CD4-positive, alpha-beta T cell treated with Interleukin-15 for 4 hours (primary cell): ENCODE measurements at regions not wholly inside any gene's neighbourhood (a gene's known extent, or its start where the extent isn't known, plus 50 kb on each side); places are given as distances from the start of the nearest gene placed in this dataset.

Experiments used
- DNase-seq: peaks from one replicate; pipeline ENCODE4 v3.0.0-alpha.2; 2020; ENCODE audit warnings: low spot score

GRCh38 chr1:34330061-34330460 lies 153.4 kb downstream of the C1orf94 start:
- DNase-seq: no peak

DNA sequence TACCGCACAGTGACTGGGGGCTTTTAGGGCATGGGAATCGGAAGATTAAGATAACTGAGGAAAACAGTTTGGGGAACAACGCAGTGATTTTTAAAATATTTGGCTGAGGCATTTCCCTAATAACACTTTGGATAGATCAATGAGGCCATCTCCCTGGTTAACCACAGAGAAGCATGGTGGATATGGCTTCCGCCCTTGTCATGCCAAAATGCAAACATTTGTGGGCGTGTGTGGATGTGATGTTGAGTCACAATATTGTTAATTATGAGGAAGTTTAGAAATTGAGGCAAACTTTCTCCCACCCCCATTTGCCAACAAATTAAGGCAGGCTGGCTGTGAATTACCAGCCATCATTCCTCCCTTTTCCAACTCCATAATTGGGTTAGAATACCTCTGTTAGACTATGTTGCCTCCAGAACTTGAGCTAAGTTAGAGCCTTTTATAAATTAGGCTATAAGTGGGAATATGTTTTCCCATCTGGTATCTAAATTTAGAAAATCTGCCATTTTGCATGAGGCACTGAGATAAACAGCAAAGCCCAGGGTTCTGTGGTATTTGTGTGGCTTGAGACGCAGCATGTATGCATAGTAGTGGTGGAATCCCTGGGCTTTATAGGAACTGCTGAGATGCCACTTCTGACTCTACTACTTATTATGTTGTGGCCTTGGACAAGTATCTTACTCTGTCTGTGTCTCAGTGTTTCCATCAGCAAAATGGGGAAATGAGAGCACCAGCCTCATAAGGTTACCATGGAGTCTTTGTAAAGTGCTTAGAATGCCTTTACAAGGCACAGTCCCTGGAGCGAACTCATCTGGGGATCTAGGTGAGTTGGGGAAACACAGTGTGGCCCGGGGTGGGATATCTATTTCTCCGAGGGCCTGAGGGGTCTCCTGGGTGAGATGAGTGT lies 154.6 kb downstream of the C1orf94 start:
- DNase-seq: no peak

GRCh38 chr1:34332996-34333395 lies 156.3 kb downstream of the C1orf94 start:
- DNase-seq: no peak

DNA sequence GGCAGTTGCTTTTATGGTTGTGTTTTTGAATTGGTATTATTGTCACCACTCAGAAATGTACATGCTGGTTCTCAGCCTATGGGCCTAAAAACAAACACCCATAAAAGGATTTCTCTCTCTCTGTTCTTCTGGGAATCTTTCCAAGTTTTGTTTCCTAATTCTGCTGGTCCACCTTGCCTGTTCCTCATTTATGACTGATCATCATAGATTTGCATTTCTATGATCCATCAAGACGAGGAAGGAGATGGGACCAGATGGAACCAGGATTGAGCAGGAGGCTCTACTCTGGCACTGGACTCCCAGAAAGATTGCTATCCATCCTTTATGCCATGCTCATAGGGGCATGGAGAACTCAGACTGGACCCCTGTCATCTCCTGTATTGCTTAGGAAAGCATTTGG lies 162.2 kb downstream of the C1orf94 start:
- DNase-seq: no peak

DNA sequence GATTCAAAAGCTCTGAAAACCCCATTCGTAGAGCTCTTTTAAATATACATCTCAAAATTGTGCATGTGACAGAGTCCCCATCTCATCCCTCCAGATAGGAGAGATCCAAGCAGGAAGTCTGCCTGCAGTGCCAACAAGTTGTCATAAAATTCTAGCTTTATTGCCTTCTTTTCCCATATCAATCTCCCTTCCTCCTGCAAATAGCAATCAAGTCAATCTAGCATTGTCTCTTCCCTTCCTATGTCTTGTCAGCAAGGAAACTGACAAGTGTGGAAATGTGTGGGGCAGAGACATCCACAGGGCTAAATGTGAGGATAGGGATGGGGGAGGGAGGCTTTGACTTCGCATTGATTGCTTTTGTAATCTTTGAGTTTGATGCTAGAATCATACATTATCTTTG lies 165.2 kb downstream of the C1orf94 start:
- no peak for DNase-seq

GRCh38 chr1:34342334-34342733 lies 165.6 kb downstream of the C1orf94 start:
- DNase-seq: no peak

GRCh38 chr1:34346128-34346527 lies 169.4 kb downstream of the C1orf94 start:
- DNase-seq: no peak

DNA sequence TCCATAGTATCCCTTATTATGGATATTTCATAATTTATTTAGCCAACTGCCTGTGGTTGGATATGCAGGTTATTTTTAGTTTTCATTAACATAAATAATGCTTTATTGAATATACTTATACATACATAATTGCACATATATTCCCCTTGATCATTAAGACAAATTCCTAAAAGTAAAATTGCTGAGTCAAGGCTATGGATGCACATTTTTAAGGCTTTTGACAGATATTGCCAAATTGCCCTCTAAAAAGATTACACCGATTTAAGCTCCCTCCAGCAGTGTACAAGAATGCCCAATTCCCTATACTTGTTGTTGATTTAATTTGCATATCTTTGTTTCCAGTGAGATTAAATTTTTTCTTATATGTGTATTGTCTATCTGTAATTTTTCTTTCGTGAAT lies 176.7 kb downstream of the C1orf94 start:
- no peak for DNase-seq

DNA sequence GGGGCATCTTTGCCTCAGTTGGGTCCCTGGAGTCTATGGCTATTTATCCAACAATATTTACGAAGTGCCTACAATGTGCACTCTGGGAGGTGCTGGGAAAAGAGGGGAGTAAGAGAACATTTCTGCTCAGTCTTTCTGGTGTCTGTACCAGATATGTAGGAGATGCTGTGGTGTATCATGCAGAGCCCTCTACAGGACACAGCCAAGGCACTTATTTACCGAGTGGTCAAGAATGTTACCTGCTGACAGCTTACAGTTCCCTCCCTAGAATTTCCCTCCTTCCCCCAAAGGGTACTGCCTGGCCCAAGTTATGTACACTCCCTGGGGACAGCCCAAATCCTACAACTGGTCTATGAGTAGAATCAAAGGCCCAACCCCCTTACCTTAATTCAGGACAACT lies 177.7 kb downstream of the C1orf94 start:
- DNase-seq: no peak

DNA sequence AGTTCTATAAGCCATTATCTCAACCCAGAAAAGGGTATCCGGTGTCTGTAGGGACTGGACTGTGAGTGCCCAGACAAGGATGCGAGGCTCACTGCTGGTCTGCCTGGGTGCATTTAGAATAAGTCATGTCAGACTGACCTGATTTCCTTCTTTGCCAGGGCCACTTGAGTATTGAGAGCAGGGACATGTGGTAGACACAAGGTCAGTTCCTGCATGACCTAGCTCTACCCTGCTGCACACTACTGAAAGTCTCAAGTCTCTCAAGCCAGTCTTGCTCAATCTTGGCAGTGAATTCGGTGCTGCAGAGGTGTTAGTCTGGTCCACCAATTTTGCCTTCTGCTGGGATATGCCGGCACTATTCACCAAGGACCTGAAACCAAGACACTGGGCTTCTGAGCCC lies 180.1 kb downstream of the C1orf94 start:
- DNase-seq: no peak

DNA sequence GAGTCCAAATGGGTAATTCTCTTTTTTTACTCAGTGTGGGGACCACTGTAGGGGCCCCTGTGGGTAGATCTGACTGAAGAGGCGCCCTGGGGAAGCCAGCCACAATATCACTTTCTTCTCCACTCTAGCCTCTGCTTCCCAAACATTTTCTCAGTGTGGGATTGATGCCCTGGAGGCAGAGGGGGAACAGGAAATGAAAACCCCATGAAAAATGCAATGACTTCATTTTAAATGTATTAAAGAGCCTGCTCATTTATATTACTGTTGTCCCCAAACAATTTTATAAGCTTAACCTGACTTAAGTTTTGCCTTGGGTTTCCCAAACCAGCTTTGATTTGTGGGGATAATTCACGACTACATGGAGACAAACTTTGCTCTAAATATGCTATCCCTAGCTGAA lies 181.9 kb downstream of the C1orf94 start:
- DNase-seq: no peak

- no peak for DNase-seq
Observed at GRCh38 chr1:34359411-34359810, 182.7 kb downstream of the C1orf94 start.

DNA sequence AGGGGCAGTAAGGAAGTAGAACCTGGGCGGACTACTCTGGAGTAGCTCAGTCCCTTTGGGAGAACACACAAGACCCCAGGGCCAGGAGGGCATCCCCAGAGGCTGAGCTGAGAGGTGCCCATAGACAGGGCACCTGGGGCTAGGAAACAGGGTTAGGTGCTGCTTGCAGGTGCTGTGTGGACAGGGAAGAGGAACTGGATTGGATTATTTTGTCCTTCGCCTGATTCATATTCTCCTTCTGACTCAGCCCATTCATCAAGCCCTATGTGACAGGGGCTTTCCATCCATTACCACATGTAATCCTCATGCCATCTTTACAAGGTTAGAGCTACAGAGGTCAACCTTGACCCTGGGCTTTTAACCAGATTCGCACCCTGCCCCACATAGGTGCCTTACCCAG lies 183.9 kb downstream of the C1orf94 start:
- DNase-seq: no peak

DNA sequence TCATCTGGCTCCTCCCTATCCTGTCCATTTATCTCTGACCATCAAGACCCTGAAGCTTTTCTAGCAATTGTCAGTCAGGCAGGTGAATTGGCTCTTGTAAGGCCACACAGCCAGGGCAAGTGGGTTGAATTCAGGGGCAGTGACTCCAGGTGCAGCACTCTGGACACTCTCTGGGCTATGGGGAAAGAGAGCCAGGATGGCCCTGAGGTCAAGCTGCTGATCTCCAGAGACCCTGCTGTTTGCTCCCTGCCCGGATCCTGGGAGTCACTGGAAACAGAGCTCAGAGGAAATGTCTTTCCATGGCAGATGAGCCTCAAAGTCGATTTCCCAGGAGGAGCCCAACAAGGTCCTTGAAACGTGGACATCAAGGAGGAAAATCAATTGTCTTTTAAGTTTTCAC lies 184.4 kb downstream of the C1orf94 start:
- no peak for DNase-seq

- DNase-seq: no peak
Observed at GRCh38 chr1:34361781-34362357, 185.2 kb downstream of the C1orf94 start.

GRCh38 chr1:34362949-34363348 lies 186.2 kb downstream of the C1orf94 start:
- no peak for DNase-seq

- DNase-seq: no peak
Observed at GRCh38 chr1:34363447-34363846, 186.7 kb downstream of the C1orf94 start.

DNA sequence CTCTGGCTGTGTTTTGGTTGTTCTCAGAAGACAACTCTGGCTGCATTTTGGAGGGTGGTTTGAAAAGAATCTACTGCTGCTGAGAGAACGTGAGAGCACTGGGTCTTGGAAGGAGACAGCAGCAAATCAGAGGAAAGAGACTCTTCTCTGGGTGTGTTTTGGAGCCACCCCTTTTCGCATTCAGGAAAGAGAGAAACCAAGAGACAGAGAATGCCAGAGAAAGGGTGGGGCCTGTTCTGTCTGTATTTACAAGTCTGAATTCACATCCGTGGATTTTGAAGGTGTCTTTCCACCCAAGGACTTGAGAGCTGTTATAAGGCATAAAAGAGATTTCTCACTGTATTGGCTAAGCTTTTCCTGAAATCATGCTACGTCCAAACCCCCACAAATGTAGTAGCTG lies 187.2 kb downstream of the C1orf94 start:
- no peak for DNase-seq

DNA sequence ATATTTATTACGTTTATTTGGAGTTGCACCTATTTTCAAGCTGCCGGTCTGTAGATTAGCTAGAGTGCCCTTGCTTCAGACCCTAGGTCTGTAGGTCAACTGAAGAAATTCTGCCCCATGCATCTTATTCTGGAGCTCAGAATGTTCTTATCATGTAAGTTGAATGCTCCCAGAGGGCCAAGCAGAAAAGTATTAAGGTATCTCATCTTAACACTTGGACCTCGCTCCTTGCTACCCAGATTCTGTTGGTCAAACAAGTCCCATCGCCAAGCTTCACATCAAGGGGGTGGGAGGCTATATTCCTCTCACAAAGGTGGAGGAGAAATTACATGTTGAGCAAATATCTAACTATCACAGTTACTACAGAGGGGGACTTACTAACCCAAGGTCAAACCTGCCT lies 187.7 kb downstream of the C1orf94 start:
- DNase-seq: no peak

DNA sequence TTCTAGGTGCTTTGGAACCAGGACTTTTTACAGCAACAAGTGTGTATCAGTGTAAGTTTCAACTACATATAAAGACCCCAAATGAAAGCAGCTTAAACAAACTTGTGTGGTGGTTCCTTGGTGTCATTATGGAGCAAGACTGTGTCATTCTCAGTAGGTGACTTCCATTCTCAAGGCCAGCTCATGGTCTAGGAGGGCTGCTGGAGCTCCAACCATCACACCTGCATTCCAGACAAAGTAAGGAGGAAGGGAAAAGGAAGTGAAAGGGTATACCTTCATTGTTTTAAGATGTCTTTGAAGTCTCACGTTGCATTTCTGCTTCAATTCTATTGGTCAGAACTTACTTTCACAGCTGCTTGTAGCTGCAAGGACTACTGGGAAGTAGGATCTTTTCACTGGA lies 188.6 kb downstream of the C1orf94 start:
- no peak for DNase-seq

DNA sequence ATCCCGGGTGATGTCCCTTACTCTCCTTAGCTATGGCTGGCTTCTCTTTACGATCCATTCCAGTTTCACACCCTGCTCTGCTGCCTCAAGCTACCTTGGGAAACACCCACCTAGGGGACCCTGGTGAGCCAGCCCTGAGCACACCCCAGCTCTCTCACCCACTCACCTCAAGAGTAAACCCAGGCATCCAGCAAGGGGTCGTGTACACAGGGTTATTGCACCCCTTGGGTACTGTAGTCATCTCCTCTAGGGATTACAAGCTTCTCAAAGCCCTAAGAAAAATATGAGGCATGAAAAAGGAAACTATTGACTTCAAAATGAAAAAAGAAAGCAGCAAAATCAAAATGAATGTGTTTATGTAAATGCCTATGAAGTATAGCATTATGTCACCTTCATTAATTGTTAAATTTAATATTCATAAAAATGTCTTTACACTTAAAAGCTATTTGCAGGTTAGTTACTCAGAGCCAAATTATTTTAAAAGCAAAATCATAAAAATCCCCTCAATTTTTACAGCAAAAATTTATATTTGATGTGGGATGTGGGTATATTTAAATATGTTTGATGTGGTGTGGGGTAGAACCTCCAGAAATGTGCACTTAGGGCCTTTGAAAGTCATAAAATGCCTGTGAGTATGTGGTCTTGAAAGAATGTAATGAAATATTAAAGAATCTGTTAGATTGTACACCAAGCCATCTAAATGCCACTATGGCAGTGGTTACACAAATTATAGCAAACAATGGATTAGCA lies 190.3 kb downstream of the C1orf94 start:
- no peak for DNase-seq

DNA sequence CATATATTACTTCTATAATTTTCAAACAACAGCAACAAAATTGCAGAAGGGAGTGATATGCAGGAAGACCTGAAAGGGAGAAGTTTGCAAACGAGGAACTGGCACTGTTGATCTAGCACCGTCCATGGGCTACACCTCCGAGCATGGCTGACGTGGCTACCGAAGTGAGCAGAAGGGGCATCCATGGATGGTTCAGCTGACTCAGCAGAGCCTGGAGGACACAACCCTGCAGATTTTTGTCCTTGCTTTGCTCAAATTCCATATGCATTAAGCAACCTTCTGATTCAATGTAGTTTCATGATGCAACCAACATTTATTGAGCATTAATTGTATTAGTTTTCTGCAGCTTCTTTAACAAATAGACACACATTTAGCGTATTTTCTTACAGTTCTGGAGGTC lies 191.2 kb downstream of the C1orf94 start:
- no peak for DNase-seq
